ENCODE measurements at regions not wholly inside any gene's neighbourhood (a gene's known extent, or its start where the extent isn't known, plus 50 kb on each side); places are given as distances from the start of the nearest gene placed in this dataset.
"Not testable (repeated sequence)": the region's sequence is repeated elsewhere in the genome, so short reads cannot be mapped to it uniquely, and the experiment has no call there.

DNA sequence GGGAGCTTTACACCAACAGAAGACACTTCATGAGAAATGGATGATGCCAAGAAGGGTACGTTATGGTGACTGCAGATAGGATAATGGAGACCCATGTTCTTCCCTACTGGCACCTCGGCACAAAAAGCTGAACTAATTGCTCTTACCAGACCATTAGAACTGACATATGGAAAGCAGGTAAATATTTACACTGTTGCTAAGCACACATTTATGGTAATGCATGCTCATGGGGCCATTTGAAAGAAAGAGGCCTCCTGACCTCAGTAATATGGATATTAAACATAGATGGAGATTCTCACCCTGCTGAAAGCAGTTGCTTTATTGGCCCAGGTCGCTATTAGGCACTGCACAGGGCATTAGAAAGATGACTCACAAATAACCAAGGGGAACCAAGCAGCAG lies 1759.6 kb downstream of the C4orf33 start:
- DNase-seq (ENCODE audit: extremely low read depth in 1 of 2, low read depth in 1 of 2), result no peak

DNA sequence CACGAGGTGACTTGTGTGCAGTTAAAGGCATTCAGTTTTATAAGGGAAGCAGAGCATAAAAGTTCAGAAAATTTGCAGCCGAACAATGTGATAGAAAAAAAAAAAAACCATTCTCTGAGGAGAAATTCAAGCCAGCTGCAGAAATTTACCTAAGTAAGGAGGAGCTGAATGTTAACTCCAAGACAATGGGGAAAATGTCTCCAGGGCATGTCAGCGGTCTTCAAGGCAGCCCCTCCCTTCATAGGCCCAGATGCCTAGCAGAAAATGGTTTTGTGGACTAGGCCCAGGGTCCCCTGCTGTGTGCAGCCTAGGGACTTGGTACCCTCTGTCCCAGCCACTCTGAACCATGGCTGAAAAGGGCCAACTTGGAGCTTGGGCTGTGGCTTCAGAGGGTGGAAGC lies 1764.0 kb downstream of the C4orf33 start:
- no peak for DNase-seq (ENCODE audit: extremely low read depth in 1 of 2, low read depth in 1 of 2)

DNA sequence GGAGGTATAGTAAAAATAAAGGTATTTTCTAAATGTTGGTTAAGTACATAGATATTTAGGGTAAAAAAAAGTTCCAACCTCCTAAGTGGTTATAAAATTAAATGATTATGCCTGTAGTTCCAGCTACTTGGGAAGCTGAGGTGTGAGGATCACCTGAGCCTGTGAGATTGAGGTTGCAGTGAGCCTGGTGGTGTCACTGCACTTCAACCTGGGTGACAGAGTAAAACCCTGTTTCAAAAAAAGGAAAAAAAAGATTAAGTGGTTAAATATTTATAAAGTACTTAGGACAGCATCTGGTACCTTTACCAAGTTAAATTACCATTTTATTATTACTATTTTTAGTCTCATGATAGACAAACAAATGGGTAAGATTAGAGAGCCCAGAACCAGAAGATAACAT lies 1801.0 kb downstream of the C4orf33 start:
- DNase-seq (ENCODE audit: extremely low read depth in 1 of 2, low read depth in 1 of 2), result no peak

DNA sequence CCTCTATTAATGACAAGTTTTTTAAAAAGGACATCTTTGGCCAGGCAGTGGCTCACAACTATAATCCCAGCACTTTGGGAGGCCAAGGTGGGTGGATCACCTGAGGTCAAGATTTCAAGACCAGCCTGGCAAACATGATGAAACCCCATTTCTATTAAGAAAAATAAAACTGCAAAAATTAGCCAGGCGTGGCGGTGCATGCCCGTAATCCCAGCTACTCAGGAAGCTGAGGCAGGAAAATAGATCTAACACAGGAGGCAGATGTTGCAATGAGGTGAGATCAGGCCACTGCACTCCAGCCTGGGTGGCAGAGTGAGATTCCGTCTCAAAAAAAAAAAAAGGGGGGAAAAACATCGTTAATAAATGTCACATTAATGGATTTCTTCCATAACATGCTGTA lies 1805.4 kb downstream of the C4orf33 start:
- no peak for DNase-seq (ENCODE audit: extremely low read depth in 1 of 2, low read depth in 1 of 2)

DNA sequence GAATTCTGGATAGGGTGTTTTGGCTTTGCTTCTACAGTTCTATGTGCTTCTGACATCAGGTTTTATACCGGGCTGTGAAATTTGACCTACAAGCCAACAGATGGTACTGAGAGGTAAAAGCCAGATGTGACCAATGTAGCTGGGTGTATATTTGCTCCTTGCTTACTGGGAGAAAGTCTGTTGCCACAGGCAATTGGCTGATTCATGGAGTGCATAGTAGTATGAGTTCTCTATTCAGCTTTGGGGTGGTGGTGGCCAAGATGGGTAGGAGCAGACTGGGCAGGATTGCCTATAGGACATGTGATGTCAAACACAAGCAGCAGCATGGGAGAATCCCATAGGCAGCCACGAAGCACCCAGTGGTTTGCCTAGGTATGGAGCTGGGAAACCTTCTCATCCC lies 1827.0 kb downstream of the C4orf33 start:
- no peak for DNase-seq (ENCODE audit: extremely low read depth in 1 of 2, low read depth in 1 of 2)

DNA sequence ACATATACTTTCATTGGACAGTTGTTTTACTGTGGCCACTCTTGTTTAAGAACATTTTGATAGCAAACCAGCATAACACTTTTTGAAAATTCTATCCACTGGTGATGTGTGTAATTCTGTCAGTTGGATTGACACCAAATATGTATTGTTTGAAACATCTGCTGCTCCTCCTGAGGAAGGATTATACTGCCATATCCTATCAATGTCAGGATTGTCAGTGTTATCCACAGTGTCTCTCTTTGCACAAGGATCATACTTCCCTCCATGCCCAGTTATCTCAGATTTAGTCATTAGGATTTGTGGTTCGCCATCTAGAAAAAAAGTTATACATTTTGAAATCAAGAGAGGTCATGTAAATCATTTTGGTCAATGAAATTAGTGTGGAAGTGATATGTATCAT lies 1859.6 kb downstream of the C4orf33 start:
- no peak for DNase-seq (ENCODE audit: extremely low read depth in 1 of 2, low read depth in 1 of 2)

DNA sequence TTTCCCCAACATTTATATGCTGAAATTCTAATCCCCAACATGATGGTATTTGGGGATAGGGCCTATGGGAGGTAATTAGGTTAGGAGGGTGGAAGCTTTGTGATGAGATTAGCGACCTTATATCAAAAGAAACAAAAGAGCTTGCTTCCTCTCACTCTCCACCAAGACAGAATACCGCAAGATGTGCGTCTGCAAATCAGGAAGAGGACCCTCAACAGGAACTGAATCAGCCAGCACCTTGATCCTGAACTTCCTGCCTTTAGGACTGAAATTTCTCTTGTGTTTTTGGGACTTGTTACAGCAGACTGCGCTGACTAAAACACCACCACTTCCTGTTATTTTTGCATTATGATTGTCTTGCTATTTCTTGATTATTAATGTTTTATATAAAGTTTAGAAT lies 1889.4 kb downstream of the C4orf33 start:
- DNase-seq (ENCODE audit: extremely low read depth in 1 of 2, low read depth in 1 of 2), result no peak

DNA sequence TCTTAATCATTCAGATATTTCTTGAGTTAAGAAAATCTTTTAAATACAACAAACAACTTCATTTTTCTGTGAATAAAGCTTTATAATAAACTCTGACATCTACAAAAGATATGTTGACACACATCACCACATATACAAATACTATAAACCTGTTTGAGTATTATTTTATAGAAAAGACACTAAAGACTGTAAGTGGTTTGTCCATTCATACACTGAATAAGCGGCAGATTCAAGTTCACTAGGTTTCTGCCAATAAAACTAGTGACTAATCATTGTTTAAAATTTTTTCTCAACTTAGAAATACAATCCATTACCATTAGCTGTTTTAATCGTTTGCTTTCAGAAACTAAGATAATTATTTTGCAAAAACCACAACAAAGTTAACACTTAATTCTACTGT lies 1900.0 kb downstream of the C4orf33 start:
- no peak for DNase-seq (ENCODE audit: extremely low read depth in 1 of 2, low read depth in 1 of 2)

DNA sequence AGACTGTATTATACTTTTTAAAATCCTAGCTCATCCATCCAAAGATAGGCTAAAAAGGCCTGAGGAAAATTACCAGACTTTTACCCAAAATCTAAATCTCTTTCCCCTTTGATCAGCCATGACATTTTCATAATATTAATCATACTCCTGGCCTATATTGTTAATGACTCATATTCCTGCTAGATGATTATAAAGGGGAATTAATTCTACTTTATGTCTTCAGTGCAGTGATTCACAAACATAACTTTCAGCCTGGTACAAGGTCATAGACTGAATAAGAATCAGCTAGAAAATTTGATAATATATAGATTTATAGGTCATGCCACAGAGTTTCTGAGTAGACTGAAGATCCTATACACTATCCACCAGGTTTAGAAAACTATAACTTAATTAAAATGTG lies 1905.4 kb downstream of the C4orf33 start:
- no peak for DNase-seq (ENCODE audit: extremely low read depth in 1 of 2, low read depth in 1 of 2)

DNA sequence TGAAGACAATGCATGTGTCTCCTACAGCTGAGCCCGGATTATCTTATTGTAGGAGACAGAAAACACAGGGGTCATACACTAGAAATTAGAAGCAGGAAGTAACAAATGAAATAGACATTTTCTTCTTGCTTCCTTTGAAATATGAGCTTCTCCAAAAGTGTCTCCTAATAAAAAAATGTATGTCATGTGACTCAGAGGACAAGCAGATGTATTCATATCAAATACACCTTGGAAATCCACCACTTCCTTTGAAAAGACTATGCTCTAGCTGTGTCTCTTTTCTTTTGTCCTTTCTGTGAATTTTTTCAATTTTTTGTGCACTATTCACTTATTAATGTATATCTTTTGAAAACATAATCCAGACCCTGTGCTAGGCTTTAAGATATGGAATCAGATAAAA lies 1906.2 kb downstream of the C4orf33 start:
- DNase-seq (ENCODE audit: extremely low read depth in 1 of 2, low read depth in 1 of 2), result no peak

DNA sequence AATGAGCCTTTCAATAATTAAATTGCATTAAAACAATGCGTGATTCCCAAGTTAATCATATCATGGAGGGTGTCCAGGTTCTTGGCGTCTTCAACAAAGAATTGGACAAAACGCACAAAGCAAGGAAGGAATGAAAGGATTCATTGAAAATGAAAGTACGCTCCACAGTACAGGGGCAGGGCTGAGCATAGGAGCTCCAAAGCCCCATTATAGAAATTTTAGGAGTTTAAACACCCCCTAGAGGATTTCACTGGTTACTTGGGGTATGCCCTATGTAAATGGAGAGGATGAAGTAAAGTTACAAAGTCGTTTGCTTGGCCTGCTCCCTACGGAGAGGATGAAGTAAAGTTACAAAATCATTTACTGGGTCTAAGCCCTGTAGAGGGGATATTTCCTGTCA lies 1910.4 kb downstream of the C4orf33 start:
- no peak for DNase-seq (ENCODE audit: extremely low read depth in 1 of 2, low read depth in 1 of 2)

DNA sequence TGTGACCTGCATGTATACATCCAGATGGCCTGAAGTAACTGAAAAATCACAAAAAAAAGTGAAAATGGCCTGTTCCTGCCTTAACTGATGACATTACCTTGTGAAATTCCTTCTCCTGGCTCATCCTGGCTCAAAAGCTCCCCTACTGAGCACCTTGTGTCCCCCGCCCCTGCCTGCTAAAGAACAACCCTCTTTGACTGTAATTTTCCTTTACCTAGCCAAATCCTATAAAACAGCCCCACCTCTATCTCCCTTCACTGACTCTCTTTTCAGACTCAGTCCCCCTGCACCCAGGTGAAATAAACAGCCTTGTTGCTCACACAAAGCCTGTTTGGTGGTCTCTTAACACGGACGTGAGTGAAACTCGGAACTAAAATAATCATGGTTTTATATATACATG lies 1916.0 kb downstream of the C4orf33 start:
- DNase-seq (ENCODE audit: extremely low read depth in 1 of 2, low read depth in 1 of 2), result not testable (repeated sequence)

DNA sequence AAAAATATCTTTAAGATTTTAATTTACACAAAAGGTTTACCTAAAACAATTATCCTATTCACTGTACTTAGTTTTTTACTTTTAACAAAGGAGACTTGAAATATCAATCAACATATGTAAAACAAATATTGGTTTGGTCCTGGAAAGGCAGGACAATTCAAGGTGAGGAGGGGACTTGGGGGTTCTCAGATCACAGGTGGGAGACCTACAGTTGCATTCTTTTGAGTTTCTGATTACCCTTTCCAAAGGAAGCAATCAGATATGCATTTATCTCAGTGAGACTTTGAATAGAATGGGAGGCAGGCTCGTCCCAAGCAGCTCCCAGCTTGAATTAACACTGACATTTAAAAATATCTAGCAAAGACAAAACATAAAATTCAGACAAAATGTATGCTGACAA lies 1917.3 kb downstream of the C4orf33 start:
- no peak for DNase-seq (ENCODE audit: extremely low read depth in 1 of 2, low read depth in 1 of 2)

DNA sequence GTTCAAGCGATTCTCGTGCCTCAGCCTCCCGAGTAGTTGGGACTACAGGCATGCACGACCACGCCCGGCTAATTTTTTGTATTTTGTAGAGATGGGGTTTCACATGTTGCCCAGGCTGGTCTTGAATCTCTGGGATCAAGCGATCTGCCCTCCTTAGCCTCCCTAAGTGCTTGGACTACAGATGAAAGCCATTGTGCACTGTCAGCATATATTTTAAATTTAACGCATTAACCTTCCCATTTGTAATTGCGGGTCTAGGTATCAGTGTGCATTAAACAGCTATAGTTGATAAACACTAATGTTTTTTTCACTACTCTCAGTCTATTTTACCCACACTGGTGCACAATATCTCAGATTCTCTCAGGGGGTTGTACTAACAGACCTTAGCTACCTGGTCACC lies 1930.8 kb downstream of the C4orf33 start:
- no peak for DNase-seq (ENCODE audit: extremely low read depth in 1 of 2, low read depth in 1 of 2)

DNA sequence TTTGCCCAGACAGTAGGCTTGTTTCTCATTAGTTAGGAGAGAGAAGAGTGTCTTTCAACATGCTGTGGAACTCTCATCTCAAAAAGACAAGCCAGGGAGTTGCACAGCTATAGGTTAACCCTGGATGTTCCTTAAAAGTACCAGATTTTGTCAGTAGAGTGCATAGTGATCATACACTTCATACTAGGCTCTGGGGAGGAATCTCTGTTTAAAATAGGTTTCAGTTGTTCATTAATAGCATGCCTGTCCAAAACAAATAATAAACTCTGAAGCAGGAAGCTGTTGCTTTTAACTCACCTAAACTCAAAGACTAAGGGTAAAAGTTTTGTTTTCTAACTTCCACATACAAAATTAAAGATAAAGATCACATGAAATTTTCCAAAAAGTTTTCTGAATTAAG lies 1948.4 kb downstream of the C4orf33 start:
- no peak for DNase-seq (ENCODE audit: extremely low read depth in 1 of 2, low read depth in 1 of 2)

DNA sequence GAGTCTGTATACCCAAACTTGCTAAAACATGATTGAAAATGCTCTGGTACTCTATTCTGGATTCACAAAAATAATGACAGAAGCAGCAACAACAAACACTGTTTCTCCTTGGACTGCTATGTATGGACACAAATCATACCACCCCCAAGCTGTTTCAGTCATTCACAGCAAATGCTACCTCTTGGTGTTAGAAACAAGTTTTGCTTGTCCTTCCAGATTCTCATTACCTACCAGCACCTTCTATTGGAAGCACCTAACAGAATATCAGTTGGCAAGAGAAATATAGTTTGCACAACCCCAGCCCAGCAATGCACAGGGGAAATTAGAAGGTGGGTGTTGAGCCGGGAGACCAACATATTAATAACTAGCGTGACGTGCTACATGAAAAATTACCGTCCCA lies 1950.9 kb downstream of the C4orf33 start:
- no peak for DNase-seq (ENCODE audit: extremely low read depth in 1 of 2, low read depth in 1 of 2)

DNA sequence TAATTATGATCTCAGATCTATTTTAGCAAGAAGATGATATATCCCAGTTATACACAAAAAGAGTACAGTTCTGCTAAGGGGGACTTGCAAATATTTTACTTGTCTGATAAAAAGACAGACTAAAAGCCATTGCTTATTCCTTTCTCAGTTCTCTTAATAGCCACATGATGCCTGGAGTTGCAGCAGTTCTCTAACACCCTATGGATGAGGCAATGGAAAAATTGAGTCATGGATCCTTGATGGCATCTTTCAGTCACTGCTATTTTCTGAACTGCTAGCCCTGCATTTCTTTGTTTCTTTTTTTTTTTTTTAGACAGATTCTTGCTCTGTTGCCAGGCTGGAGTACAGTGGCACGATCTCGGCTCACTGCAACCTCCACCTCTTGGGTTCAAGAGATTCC lies 1956.7 kb downstream of the C4orf33 start:
- DNase-seq (ENCODE audit: extremely low read depth in 1 of 2, low read depth in 1 of 2), result no peak

DNA sequence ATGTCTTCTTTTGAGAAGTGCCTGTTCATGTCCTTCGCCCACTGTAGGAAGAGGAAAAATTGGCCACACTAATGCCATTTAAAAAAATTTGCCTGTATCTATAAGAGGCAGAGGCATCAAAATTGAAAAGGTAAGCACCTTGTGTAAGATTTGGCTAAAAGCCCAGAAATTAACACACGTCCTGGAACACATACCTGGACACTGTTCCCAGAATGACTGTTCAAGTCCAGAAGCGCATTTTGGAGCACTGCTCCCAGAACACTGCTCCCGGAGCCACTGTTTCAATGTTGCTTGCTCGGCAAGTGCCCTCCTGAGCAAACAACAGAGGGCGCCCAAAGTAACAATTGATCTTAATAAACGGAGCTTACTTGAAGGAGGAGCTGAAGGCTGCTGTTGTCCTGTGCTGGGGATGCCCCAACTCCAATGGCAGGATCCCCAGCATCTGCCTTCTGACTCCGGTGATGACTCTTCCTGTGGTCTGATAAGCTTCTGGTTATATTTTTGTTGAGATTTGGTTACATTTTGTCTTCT lies 1958.6 kb downstream of the C4orf33 start:
- DNase-seq (ENCODE audit: extremely low read depth in 1 of 2, low read depth in 1 of 2), result no peak

DNA sequence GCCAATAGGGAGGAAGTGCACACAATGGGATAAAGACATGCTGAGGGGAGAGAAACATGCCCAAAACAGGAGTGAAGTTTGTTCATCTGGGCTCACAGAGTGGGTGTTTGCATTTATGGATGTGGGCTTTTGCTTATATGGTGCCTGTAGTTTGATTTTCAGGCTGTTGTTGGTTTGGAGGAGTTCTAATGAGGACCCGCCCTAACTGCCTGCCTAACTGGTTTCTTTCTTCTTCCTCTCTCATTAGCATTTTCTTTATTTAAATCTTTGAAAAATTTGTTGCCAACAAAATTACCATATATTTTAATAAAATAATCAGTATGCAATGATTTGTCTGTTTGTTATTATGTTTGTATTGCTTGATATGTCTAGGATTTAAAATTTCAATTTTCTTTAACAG lies 1965.8 kb downstream of the C4orf33 start:
- no peak for DNase-seq (ENCODE audit: extremely low read depth in 1 of 2, low read depth in 1 of 2)

DNA sequence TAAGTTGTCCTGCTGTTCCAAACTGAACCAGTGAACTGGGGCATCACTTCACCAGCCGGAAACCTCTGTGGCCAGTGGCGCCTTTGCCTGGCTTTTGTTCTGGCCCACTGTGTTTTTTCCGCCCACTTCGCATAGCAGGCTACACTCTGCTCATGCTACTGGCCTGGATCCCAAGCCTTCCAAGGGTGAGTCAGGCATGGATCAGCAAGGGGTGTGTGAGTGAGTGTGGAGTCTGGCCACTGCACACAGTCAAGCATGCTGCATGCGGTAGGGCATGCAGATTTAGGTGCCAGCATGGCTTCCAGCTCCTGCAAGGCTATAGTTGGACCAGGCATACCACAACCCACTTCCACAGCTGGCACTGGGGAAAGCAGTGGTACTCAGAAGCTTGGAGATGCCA lies 1967.9 kb downstream of the C4orf33 start:
- DNase-seq (ENCODE audit: extremely low read depth in 1 of 2, low read depth in 1 of 2), result no peak

DNA sequence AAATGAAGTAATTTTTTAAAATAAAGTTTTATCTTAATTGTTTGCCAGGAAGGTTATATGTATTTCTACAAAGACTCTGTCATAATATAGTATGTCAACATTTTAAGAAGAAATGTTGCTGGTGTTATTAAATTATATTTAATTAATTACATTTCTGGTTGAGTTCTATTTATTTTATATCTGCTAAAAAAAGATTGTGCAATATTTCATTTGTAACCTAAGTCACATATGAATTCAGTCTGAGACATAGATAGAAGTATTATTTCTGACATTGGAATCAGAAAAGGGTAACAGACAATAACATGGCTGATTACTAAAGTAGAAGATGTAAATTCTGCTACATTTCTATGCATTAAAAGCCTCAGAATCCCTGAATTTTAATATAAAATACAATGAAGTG lies 1985.1 kb downstream of the C4orf33 start:
- DNase-seq (ENCODE audit: extremely low read depth in 1 of 2, low read depth in 1 of 2), result no peak

DNA sequence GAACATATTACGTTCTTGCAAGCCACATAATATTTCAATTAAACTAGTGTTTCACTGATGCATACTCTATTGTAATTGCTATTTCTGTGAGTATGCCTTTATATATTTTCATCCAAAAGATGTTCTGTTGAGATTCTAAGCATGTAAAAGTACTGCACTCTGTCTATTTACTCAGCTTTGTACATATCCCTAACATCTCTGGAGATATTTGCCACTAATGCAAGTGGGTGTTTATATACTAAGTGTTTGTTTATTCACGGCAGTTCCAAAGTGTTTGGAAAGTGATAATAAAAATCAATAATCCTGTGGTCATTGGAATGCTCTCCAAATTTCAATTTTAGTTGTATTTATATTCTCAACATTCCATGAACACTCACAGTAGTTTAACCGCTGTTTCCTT lies 1989.0 kb downstream of the C4orf33 start:
- no peak for DNase-seq (ENCODE audit: extremely low read depth in 1 of 2, low read depth in 1 of 2)

DNA sequence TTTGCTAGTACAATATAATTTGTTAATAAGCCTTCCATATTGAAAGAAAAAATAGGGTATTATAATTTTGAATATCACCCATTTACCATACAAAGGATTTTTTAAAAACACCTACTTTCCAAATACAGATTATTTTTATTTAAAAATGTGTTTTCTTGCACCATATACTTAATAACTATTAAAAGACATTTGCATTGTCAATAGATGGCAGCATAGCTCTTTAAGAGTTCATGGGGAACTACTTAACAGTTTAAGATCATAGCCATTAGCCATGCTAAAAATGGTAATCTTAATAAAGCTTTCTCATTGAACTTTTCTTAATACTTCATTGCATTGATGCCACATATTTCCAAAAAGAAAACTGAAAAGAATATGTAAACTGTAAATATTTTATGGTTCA lies 1995.9 kb downstream of the C4orf33 start:
- DNase-seq (ENCODE audit: extremely low read depth in 1 of 2, low read depth in 1 of 2), result no peak

DNA sequence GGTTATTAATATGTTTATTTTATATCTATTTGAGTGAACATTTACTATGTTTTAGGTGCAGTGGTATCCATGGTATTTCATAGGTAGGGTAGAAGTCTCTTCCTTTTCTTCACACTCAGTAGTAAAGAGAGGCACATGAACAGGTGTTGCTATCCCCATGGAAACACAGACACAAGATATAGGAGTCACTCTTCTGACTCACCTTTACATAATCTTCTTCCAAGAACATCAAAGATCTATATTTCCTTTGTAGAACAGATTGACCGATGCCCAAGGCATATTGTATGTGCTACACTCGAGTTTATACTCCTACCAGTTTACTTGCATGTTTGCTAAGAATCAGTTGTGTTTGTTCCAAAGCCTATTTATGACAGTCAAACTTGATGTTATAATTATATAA lies 1997.4 kb downstream of the C4orf33 start:
- no peak for DNase-seq (ENCODE audit: extremely low read depth in 1 of 2, low read depth in 1 of 2)

All from activated CD8-positive, alpha-beta memory T cell treated with anti-CD3 and anti-CD28 coated beads for 1 hour (primary cell).